HG02943 (cell line): ENCODE measurements at regions not wholly inside any gene's neighbourhood (a gene's known extent, or its start where the extent isn't known, plus 50 kb on each side); places are given as distances from the start of the nearest gene placed in this dataset.

ENCODE experiments used
- ATAC-seq: cut with Tn5 transposase; IDR thresholded peaks from one replicate; pipeline ENCODE4 v1.9.1; 2021; ENCODE audit warnings: mild to moderate bottlenecking, low read depth, moderate library complexity; ENCODE audit not compliant: unreplicated experiment

DNA sequence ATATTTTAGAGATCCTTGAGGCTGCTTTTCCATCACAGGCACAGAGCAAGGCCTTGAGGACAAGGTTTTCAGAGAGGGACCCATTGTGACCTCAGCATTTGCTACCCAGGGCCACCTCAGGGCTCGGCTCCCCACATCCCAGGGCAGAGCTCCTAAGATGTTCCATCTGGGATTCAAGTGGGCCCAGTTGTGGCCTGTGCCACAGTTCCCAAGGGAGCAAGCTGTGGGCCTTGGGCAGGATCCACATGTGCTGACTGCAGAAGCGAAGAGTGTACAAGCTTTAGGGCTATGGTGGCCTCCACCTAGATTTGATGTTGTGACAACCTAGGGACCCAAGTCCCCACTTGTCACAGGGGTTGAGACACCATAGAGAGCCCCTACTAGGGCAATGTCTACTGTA is 608.1 kb downstream of the HACE1 start:
- no peak for ATAC-seq

DNA sequence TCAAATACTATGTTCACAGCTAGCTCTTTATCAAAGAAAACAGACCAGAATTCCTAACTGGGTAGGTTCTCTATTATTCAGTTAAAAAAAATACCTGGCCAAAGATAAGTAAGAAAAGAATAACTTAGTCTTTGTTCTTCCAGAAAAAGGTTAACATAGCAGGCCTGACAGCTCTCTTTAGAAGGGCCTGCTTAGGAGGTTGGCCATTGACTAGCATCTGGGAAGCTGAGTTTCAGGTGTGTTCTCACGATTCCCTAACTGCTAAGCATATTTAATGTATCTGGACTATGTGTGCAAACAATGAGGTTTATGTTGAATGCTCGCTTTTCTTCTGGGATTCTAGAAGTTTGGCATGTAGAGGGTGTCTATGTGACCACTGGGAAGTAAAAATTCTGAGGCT is 618.9 kb downstream of the HACE1 start:
- no peak for ATAC-seq

DNA sequence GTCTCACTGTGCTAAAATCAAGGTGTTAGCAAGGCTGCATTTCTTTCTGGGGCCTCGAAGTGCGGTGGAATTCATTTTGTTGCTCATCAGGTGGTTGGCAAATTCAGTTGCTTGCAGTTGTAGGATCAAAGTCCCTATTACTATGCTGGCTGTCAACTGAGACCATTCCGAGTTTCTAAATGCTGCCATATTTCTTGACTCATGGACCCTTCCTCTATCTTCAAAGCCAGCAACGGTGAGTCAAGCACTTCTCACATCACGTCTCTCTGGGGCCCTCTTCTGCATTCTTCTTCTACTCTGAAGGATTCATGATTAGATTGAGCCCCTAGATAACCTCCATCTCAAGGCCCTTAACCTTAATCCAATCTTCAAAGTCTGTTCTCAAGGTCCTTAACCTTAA is 619.7 kb downstream of the HACE1 start:
- no peak for ATAC-seq

DNA sequence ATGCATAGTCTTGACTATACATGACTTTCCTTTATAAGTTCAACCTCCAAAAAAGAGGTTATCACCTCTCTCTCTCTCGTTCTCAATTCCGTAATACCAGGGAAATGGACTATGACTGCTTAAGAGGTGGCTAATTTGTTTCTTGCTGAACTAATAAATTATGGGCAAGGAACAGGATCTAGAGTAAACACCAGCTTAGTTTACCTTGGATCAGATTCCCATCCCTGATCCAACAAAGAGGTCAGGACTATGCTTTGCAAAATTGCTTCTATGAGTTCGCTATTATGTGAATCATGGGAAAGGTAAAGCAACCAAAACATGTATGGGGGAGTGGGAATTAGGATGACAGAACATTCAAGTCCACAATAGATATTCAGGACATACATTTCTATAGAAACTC is 630.7 kb downstream of the HACE1 start:
- no peak for ATAC-seq

DNA sequence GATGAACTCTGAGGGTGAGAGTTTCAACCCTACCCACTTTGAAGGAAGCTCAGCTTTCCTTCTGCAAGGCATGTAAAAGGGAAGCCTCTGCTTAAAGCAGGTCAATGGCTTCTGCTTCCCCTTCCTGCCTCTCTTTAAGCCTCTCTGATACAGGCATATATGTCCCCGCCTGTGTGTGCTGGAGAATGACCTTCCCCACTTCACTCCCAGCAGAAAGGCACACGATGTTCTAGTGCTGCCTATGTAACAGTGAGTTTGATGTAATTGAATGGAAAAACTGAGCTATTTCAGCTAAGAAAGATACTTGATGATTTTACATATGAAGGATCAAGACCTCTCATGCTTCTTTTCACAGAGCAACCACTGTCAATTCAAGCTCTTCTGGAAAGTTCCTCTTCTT is 632.2 kb downstream of the HACE1 start:
- no peak for ATAC-seq

DNA sequence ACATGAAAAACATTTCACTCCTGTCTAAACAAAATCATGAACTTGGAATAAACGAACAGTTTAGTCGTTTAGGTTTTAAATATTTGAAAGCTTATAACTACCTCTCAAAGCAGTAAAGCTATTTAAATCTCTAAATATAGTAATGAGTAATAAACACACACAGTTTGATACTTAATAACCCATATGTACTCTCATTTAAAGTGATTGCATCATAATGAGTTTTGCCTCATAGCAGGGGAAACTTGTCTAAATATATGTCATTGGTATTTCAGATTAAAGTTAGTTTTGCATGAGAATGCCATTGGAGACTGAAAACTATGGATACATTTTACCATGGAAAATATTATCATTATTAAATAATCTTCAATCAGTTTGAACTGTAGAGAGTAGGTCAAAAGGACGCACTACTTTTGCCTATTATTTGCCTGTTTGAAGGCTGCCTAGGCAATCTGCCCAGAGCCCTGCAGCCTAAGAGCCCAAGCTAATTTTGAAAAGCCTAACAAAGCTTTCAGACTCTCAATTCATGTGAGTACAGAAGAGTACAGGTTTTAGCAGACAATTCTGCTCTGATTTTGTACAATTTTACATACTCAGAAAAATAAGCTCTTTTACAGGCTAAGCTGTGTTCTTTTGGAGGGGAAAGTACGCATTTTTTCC is 632.8 kb downstream of the HACE1 start:
- ATAC-seq, result no peak

DNA sequence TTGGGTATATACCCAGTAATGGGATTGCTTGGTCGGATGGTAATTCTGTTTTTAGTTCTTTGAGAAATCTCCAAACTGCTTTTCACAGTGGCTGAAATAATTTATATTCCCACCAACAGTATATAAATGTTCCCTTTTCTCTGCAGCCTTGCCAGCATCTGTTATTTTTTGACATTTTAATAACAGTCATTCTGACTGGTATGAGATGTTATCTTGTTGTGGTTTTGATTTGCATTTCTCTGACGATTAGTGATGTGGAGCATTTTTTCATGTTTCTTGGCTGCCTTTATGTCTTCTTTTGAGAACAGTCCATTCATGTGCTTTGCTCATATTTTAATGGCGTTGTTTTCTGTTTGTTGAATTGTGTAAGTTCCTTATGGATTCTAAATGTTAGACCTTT is 641.6 kb downstream of the HACE1 start:
- no peak for ATAC-seq

DNA sequence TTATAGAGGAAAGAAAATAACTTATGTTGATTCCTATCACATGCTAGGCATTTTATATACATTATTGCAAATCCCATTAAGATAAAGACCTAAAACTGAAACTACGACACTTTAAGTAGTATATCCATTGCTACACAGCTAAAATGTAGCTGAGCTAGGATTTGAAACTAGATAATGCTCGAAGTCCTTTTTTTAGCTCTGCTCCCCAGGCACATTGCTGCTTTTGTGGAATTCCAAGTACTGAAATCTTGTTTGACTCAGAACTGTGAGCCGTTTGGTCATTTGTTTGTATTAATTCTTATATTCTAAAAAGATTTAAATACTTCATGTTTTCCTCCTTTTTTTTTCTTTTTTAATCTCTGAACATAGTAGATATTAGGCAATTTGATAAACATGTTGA is 644.8 kb downstream of the HACE1 start:
- no peak for ATAC-seq

DNA sequence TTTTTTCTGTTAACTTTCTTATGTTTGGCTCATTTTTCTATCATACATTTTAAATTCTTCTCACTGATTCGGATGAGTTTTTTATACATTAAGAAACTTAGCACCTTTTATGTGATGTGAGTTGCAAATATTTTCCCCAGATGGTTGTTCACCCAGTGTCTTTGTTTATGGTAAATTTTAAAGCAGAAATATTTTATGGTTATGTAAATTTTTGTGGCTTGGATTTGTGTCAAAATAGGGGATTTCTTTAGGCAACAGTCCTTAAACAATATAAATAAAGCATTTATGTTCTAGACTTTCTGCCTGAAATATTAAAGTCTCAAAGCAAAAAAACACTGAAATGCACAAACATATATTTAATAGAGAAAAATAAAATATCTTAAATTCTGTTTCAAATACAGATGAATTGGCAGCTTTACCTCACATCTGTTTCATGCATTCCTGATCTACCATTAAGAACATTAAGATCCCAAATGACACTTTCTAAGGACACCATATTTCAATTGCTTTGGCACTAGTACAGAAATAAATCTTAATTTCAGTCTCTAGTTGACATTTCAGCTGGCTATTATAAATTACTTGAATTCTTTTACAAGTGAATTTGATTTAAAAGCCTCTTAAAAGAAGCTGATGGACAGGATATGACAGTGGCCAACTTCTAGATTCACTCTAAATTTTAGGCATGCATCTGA is 646.6 kb downstream of the HACE1 start:
- no peak for ATAC-seq

DNA sequence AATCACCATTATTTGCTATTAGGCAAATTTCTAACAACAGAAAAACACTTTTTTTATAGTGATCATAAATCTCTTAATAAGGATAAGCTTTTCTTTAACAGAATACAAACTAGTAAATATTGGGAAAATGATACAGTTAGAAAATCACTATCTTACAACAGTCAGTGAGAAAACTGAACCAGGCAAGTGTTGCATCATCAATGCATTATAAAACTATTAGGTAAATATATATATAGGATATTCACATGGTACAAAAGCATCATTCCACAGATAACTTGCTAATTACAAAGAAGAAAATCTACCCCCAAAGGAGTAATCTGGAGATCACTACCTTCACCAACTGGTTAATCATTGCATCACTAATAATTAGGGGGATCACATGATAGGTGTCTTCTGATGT is 652.1 kb downstream of the HACE1 start:
- ATAC-seq, result no peak

DNA sequence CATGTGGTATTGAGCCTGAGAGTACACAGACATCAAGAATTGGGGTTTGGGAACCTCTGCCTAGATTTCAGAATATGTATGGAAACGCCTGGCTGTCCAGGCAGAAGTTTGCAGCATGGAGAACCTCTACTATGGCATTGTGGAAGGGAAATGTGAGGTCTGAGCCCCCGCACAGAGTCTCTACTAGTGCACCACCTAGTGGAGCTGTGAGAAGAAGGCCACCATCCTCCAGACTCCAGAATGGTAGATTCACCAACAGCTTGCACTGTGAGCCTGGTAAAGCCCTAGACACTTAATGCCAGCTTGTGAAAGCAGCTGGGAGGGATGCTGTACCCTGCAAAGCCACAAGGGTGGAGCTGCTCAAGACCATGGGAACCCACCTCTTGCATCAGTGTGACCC is 658.2 kb downstream of the HACE1 start:
- no peak for ATAC-seq

DNA sequence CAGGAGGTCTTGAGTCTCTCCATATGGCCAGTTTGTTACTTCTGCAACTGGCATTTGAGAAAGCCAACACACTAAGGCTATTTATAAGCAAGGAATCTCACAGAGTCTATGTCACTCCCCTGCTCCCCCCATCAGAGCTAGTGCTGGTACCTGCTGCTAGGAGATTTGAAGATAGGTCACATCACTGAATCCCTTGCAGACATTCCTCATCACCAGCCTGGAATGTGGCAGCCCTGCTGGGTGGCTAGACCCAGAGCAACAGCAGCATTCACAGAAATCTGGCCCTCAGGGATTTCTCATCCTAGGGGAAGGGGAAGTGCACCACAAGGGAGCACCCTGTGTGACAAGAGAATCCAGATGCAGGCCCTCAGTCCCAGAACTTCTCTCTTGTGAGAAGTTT is 672.1 kb downstream of the HACE1 start:
- no peak for ATAC-seq

DNA sequence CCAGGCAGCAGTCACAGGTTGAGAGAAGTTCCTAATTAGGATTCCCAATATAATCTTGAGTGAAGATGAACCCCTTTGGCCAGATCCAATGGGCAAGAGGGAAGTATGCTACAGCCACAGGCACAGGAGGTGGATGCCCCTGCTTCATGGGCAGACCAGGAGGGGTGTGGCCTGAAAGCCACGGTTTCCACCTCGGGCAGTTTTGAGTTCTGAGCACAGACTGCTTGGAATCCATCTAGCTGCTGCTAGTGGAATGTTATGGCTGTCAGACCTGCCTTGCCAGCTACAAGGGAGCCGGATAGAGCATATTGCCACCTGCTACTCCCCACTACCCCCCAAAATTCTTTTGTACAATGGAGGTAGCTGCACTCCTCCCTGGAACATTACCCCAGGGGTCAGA is 672.9 kb downstream of the HACE1 start:
- no peak for ATAC-seq

DNA sequence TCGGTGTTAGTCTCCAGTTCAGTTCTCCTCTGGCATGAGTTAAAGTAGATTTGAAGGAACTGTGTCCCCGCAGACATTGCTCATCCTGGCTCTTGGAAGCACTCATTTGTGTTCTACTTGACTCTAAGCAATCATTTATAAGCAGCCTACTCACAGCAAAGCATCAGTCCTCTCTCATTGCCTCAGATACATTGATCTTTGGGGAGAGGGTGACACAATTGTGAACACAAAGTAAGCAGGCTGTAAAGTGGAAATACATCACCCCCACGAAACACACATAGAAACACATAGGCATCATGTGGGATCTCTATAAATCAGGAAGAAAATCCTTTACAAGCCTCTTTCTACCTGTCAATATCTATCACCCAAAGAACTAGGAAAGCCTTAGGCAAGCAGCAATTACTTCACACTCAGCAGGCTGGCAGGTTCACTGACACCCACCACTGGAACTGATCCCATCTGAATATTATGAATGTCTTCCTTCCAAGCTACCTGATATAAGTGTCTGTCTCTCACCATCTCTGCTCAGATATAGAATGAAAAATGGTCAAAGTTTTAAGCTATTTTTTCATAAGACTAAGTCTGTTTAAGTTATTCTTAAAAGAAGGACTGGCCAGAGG is 675.8 kb downstream of the HACE1 start:
- no peak for ATAC-seq

DNA sequence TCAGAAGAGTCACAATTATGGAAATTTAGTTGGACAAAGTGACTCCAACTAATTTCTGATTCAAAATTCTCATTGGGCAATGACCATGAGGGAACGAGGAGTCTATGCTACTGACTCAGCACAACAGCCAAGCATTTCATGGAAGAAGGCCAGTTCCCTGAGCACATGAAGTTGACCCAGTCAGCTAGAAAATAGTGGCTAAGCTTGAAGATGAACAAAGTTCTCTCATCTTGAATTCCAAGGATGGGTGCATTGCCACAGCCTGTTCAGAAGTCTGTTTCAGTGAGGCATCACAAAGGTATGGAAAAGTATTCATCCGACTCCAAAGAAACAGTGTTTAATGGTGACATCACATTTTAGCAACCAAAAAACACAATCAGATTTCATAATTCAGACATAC is 676.9 kb downstream of the HACE1 start:
- ATAC-seq, result no peak

DNA sequence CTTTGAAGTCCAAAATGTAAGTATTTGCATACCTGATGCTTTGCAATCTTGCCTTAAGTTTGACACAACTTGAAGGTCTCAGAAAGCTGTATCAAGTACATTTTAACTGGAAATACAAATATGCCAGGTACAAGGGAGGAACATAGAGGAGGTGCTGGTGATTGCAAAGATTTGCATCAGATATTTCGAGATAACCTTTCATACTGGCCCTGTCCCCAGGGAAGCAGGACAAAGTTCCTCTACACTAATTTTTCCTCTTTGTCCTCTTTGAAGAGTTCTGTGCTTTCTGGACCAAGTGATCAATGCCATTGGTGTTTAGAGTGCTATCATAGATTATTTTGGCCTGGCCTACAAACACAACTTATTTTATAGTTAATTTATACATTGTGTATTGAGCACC is 686.1 kb downstream of the HACE1 start:
- ATAC-seq, result no peak

DNA sequence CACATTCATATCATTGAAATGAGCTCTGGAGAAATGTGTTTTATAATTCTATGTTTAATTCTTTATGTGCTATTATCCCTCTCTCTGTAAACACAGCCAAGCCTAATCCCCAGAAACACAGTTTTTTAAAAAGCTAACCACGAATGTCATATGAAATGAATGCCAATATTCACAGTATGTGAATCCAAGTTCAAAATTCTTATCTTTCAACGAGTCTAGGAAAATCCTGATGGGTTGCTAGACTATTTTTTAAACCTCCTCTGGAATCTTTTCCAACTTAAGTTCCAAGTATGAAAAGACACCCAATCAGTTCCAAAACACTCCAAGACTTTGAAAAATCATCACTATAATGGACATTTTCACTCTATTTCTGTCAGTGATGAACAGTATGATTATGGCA is 689.3 kb downstream of the HACE1 start:
- no peak for ATAC-seq

DNA sequence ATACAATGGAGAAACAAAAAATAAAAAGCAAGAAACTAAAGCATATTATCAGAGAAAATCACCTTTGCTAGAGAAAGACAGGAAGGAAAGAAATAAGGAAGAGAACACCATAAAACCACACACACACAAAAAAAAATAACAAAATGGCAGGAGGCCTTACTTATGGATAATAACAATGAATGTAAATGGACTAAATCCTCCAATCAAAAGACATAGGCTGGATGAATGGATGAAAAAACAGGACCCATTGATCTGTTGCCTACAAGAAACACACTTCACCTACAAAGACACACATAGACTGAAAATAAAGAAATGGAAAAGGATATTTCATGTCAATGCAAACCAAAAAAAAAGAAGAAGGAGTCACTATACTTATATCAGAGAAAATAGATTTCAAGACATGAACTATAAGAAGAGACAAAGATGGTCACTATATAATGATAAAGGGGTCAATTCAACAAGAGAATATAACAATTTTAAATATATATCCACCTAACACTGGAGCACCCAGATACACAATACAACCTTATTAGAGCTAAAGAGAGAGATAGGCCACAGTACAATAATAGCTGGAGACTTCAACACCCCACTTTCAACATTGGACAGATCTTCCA is 693.6 kb downstream of the HACE1 start:
- no peak for ATAC-seq

DNA sequence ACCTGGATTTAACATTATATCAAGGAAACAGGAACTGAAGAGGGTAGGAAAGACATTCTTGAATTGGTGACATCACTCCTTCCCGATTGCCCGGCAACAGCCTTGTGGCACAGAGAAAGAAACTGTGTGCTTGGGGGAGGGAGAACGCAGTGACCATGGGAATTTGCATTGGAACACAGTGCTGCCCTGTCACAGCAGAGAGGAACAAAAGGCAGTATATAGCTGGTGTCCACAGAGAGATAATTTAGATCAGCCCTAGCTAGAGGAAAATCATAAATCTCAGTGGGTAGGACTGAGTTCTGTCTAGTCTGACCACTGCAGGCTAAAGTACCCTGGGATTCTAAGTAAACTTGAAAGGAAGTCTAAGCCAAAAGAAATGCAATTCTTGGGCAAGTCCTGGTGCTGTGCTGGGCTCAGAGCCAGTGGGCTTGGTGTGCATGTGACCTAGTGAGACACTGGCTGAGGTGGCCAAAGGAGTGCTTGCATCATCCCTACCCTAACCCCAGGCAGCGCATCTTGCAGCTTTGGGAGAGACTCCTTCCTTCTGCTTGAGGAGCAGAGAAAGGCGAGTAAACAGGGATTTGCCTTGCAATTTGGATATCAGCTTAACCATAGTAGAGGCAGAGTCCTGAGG is 697.6 kb downstream of the HACE1 start:
- ATAC-seq, result no peak

DNA sequence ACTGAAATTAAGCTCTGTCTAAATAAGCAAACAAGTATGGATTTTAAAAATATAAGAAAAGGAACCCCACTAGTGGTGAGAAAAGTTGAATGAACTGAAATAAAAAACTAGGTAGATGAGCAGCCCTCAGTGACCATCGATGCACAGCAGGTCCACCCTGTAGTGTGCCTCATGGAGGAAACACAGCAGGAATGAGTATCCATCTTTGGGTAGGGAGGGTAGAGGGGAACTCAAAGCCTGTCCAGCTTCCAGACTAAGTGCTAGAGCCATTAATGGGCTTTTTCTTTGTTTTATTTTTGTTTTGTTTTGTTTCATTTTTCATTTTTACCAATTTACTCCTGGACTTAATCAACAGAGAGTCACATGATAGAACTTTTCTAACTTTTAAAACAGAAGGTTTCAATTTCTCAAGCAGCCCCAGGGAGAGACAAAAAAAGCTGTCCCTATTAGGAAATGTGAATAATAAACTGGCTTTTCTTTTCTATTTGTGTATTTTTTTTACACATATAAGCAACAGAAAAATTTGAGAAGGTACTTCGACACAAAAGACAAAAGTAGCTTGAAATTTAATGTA is 700.6 kb downstream of the HACE1 start:
- no peak for ATAC-seq

DNA sequence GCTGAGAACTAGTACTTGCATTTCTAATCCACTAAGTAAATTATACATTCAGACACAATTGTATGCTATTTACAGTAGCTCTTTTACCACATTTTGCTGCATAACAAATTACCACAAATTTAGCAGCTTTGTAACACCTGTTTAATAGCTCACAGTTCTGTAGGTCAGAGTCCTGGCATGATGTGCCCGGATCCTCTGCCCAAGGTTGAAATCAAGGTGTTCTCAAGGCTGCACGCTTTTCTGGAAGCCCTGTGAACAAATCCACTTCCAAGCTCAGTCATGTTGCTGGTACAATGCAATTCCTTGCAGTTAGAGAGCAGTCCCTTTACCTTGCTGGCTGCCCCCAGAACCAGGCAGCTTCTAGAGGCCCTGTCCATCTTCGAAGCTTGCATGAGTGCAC is 716.0 kb downstream of the HACE1 start:
- ATAC-seq, result no peak
